Cardiac fibroblast (primary cell): ENCODE measurements at regions not wholly inside any gene's neighbourhood (a gene's known extent, or its start where the extent isn't known, plus 50 kb on each side); places are given as distances from the start of the nearest gene placed in this dataset.
A peak's percentile ranks its signal among the peaks of the same experiment; 100 is the strongest.
"Not testable (repeated sequence)": the region's sequence is repeated elsewhere in the genome, so short reads cannot be mapped to it uniquely, and the experiment has no call there.

Source experiments
- DNase-seq, 2 donors: peaks; one replicate each; pipeline versions ENCODE4 v3.0.0 to v3.0.0-alpha.2; 2010; ENCODE audit warnings: low read depth in 2 of 2
- H3K4me3 ChIP-seq, 2 donors: replicated peaks in 1 of 2; 1 replicate in 1 of 2; 2 replicates in 1 of 2; pipeline ENCODE4 v1.5.1; 2011; ENCODE audit warnings: low read depth in 2 of 2, low read length in 2 of 2, mild to moderate bottlenecking in 2 of 2, moderate library complexity in 1 of 2
- TF ChIP-seq, protein P1 (sequence below): IDR thresholded peaks from one replicate; pipeline ENCODE4 v1.5.1; 2011; ENCODE audit warnings: low read depth, mild to moderate bottlenecking, low read length, inconsistent platforms

DNA sequence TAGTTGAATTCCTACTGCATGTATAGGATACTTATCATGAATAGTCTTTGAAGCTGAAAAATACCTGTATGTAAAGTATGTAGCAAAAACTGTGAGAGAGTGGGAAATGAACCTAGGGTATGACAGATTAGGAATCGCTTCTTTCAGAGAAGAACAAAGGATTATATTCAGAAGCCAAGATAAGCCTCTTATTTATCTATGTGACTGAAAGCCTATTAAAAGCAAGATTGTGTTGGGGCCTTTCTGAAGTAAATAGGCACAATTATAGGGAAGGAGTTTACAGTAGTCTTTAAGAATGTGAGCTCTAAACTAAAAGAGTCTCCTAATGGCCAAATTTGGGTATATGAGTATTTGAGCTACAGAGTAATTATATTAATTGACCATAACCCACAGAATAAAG lies 102.1 kb downstream of the MTERF1 start:
- TF ChIP-seq, protein P1, sequence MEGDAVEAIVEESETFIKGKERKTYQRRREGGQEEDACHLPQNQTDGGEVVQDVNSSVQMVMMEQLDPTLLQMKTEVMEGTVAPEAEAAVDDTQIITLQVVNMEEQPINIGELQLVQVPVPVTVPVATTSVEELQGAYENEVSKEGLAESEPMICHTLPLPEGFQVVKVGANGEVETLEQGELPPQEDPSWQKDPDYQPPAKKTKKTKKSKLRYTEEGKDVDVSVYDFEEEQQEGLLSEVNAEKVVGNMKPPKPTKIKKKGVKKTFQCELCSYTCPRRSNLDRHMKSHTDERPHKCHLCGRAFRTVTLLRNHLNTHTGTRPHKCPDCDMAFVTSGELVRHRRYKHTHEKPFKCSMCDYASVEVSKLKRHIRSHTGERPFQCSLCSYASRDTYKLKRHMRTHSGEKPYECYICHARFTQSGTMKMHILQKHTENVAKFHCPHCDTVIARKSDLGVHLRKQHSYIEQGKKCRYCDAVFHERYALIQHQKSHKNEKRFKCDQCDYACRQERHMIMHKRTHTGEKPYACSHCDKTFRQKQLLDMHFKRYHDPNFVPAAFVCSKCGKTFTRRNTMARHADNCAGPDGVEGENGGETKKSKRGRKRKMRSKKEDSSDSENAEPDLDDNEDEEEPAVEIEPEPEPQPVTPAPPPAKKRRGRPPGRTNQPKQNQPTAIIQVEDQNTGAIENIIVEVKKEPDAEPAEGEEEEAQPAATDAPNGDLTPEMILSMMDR: no peak

DNA sequence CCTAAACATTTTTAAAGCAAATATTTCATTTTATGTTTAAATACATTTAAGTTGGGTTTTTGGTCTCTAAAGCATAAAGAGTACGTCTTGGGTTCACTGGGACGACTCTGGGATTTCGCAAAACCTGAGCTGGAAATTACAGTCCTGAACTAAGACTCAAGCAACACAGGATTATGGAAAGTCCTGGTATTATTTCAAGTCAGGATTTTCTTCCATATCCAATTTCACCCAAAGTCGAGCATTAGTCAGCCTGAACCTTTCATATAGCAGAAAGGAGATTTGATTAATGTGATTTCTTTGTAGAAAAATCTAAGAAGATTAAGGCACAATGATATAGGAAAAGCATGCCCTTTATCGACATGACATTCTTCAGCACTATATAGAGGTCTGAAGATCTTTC lies 100.0 kb downstream of the MTERF1 start:
- peak in 1 of 2 donors; percentile 8 for DNase-seq
- H3K4me3 ChIP-seq: no peak overlapping the region
- TF ChIP-seq, protein P1: no peak

More for the DNA sequence above, 102.1 kb downstream of the MTERF1 start:
- DNase-seq: no peak
- no peak overlapping the region for H3K4me3 ChIP-seq

DNA sequence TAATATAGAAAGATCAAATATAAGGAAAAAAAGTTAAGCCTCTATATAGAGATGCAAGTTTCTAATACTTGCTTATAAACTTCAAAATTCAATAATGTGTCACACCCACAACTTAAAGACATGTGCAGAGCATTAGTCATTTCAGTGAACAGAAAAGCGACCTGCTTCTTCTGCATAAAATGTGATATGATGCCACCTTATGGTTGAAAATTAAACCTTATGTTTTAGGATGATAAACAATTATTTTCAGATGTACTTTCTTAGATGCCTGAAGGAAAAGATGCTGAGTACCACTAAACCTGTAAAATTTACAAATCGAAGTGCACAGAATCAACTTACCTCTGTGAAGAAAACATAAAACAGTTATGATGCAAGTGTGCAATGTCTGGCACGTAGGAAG lies 96.0 kb downstream of the MTERF1 start:
- H3K4me3 ChIP-seq: no peak overlapping the region
- peak; percentile 79 to 82 for DNase-seq

DNA sequence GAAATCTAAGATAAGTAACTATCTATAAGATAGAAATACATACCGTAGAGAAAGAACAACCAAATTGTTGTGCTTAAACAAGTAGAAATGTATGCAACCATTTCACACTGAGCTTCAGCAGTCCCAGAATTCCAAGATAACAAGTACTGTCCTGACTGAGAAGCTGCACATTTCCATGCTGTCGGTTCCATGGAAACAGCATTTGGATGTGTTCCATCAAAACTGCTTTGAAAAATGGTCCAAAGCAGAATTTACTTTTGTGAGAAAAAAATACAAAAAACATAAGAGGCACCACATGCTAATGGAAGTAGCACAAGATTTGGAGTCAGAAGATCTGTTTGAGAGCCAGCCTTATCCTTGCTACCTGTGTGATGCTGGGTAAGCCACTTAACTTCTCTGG lies 92.6 kb downstream of the MTERF1 start:
- TF ChIP-seq, protein P1: no peak
- H3K4me3 ChIP-seq: no peak overlapping the region
- DNase-seq: peak in 1 of 2 donors; percentile 40

More for the DNA sequence above, 96.0 kb downstream of the MTERF1 start:
- TF ChIP-seq, protein P1: peak; percentile 30

DNA sequence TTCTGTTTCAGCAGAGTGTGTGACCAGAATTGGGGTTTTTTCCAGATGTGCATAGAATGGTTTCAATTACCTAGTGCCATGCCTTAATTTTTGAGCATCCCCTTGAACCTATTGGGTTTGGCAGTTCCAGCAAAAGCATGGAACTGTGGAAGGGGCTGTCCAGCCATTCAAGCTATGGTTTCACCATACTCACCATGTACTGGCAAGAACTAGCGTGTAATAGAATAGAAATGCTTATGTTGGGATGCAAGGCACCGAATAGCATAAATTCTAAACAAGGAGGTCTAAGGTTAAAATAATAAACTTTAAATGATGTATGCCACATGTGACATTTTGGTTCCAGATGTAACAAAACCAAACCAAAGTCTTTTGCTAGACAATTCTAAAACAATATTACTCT lies 91.4 kb downstream of the MTERF1 start:
- H3K4me3 ChIP-seq: no peak overlapping the region
- no peak for DNase-seq
- TF ChIP-seq, protein P1: no peak

DNA sequence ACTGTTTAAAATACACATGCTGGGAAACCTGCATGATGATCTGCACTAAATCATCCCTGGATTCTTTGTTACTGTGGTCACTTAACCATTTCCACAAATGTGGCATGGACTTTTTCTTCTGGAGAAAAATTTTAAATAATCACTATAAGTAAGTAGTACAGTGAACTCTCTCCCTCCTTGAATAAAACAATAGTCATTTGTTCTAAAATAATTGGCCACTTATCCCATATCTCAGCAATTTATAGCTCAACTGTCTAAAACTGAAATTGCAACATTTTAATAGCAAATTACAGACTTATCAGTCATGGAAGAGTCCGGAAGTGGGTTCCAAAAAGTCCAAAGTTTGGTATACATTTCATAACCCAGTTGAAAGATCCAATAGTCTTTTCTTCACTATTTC lies 90.9 kb downstream of the MTERF1 start:
- TF ChIP-seq, protein P1: no peak
- DNase-seq: peak in 1 of 2 donors; percentile 10
- no peak overlapping the region for H3K4me3 ChIP-seq

DNA sequence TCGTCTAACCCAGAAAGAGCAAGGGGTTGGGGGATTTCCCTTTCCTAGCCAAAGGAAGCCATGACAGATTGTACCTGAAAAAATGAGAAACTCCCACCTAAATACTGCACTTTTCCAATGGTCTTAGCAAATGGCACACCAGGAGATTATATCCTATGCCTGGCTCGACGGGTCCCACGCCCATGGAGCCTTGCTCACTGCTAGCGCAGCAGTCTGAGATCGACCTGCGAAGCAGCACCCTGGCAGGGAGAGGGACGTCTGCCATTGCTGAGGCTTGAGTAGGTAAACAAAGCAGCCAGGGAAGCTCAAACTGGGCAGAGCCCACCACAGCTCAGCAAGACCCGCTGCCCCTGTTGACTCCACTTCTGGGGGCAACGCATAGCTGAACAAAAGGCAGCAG lies 89.9 kb downstream of the MTERF1 start:
- H3K4me3 ChIP-seq, DNase-seq: not testable (repeated sequence)
